IMR-90 (cell line): ENCODE measurements at regions not wholly inside any gene's neighbourhood (a gene's known extent, or its start where the extent isn't known, plus 50 kb on each side); places are given as distances from the start of the nearest gene placed in this dataset.

Experiments used
- CHD1 ChIP-seq: IDR thresholded peaks from 2 replicates; pipeline ENCODE4 v1.6.1; 2012; ENCODE audit warnings: low read depth, low read length, improper control_type of control experiment
- MAZ ChIP-seq: IDR thresholded peaks from 2 replicates; pipeline ENCODE4 v1.6.1; 2012; ENCODE audit warnings: low read depth, mild to moderate bottlenecking, low read length, improper control_type of control experiment, moderate library complexity, borderline replicate concordance
- POLR2A ChIP-seq: IDR thresholded peaks from 2 replicates; pipeline ENCODE4 v1.6.1; 2012; ENCODE audit warnings: mild to moderate bottlenecking, low read depth, low read length
- RAD21 ChIP-seq: IDR thresholded peaks from 2 replicates; pipeline ENCODE4 v1.6.1; 2012; ENCODE audit warnings: low read length, improper control_type of control experiment
- RCOR1 ChIP-seq: IDR thresholded peaks from 2 replicates; pipeline ENCODE4 v1.6.1; 2012; ENCODE audit warnings: mild to moderate bottlenecking, low read length, improper control_type of control experiment; ENCODE audit not compliant: insufficient replicate concordance
- SMC3 ChIP-seq: fragments of 150-350 bp; IDR thresholded peaks from 2 replicates; pipeline ENCODE4 v1.6.1; 2016; ENCODE audit warnings: low read depth, mild to moderate bottlenecking, antibody characterized with exemption, low read length, moderate library complexity
- TF ChIP-seq, protein P1 (sequence below): conservative IDR thresholded peaks from 2 replicates; pipeline ENCODE4 v1.5.1; 2012; ENCODE audit warnings: mild to moderate bottlenecking, low read depth, low read length, improper control_type of control experiment
- TF ChIP-seq, protein P2 (sequence below): fragments of 150-350 bp; IDR thresholded peaks from 2 replicates; pipeline ENCODE4 v1.6.1; 2016; ENCODE audit warnings: low read depth, mild to moderate bottlenecking, low read length, moderate library complexity, borderline replicate concordance
- TF ChIP-seq, protein P3 (sequence below): fragments of 150-350 bp; IDR thresholded peaks from 2 replicates; pipeline ENCODE4 v1.6.1; 2017; ENCODE audit warnings: mild to moderate bottlenecking, antibody characterized with exemption, low read length, low read depth

DNA sequence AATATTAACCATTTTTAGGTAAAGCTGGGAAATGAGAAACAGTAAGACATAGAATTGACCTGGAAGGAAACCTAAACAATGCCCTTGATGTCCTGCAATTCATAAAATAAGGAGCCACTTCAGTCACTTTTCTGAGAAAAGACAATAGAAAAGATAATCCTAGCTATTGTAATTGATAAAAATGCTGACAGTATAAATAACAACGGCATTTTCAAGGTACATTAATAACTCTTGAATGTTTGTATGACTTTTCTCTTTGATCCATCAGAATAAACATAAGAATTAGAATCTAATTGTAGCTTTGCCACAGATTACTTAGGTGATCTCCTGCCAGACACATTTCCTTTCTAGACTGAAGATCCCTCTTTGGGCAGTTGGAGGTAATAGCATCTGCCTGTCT lies 719.5 kb downstream of the SLC4A3 start:
- no peak for TF ChIP-seq MAZ
- TF ChIP-seq, protein P1, sequence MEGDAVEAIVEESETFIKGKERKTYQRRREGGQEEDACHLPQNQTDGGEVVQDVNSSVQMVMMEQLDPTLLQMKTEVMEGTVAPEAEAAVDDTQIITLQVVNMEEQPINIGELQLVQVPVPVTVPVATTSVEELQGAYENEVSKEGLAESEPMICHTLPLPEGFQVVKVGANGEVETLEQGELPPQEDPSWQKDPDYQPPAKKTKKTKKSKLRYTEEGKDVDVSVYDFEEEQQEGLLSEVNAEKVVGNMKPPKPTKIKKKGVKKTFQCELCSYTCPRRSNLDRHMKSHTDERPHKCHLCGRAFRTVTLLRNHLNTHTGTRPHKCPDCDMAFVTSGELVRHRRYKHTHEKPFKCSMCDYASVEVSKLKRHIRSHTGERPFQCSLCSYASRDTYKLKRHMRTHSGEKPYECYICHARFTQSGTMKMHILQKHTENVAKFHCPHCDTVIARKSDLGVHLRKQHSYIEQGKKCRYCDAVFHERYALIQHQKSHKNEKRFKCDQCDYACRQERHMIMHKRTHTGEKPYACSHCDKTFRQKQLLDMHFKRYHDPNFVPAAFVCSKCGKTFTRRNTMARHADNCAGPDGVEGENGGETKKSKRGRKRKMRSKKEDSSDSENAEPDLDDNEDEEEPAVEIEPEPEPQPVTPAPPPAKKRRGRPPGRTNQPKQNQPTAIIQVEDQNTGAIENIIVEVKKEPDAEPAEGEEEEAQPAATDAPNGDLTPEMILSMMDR: no peak
- TF ChIP-seq RCOR1: no peak
- TF ChIP-seq SMC3: no peak
- TF ChIP-seq POLR2A: no peak
- TF ChIP-seq, protein P2, sequence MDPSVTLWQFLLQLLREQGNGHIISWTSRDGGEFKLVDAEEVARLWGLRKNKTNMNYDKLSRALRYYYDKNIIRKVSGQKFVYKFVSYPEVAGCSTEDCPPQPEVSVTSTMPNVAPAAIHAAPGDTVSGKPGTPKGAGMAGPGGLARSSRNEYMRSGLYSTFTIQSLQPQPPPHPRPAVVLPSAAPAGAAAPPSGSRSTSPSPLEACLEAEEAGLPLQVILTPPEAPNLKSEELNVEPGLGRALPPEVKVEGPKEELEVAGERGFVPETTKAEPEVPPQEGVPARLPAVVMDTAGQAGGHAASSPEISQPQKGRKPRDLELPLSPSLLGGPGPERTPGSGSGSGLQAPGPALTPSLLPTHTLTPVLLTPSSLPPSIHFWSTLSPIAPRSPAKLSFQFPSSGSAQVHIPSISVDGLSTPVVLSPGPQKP: no peak
- TF ChIP-seq, protein P3, sequence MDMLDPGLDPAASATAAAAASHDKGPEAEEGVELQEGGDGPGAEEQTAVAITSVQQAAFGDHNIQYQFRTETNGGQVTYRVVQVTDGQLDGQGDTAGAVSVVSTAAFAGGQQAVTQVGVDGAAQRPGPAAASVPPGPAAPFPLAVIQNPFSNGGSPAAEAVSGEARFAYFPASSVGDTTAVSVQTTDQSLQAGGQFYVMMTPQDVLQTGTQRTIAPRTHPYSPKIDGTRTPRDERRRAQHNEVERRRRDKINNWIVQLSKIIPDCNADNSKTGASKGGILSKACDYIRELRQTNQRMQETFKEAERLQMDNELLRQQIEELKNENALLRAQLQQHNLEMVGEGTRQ: no peak
- no peak for TF ChIP-seq RAD21
- no peak for TF ChIP-seq CHD1
